CD14-positive monocyte (primary cell): ENCODE measurements at regions not wholly inside any gene's neighbourhood (a gene's known extent, or its start where the extent isn't known, plus 50 kb on each side); places are given as distances from the start of the nearest gene placed in this dataset.

ENCODE experiments used
- DNase-seq, 3 donors: peaks; one replicate each; pipeline ENCODE4 v3.0.0-alpha.2; 2011 to 2022
- H2AFZ ChIP-seq: 2 replicates; pipeline ENCODE4 v1.6.0; 2012; ENCODE audit warnings: mild to moderate bottlenecking, low read depth, low read length, inconsistent platforms; ENCODE audit not compliant: insufficient read depth, poor library complexity, severe bottlenecking
- H3K27ac ChIP-seq, 2 donors: 1 replicate in 1 of 2; 2 replicates in 1 of 2; pipeline ENCODE4 v1.5.1; 2012 to 2013; ENCODE audit warnings: low read length in 2 of 2, control low read depth in 1 of 2, inconsistent platforms in 1 of 2, low read depth in 1 of 2, mild to moderate bottlenecking in 1 of 2
- H3K27me3 ChIP-seq, 2 donors: one replicate each; pipeline versions ENCODE4 v1.6.0 to v1.6.1; 2011 to 2013; ENCODE audit warnings: low read length in 2 of 2; ENCODE audit not compliant: control insufficient read depth in 2 of 2, insufficient read depth in 2 of 2
- H3K36me3 ChIP-seq, 2 donors: replicated peaks in 1 of 2; 1 replicate in 1 of 2; 2 replicates in 1 of 2; pipeline versions ENCODE4 v1.5.1 to v1.6.1; 2012 to 2013; ENCODE audit warnings: low read length in 2 of 2, control low read depth in 1 of 2, inconsistent platforms in 1 of 2, mild to moderate bottlenecking in 1 of 2; ENCODE audit not compliant: insufficient read depth in 2 of 2, control insufficient read depth in 1 of 2
- H3K4me1 ChIP-seq, 2 donors: 1 replicate in 1 of 2; 2 replicates in 1 of 2; pipeline versions ENCODE4 v1.5.1 to v1.6.1; 2012 to 2013; ENCODE audit warnings: low read length in 2 of 2, control low read depth in 1 of 2, inconsistent platforms in 1 of 2, mild to moderate bottlenecking in 1 of 2, moderate library complexity in 1 of 2; ENCODE audit not compliant: insufficient read depth in 2 of 2, control insufficient read depth in 1 of 2
- H3K4me2 ChIP-seq: replicated peaks from 2 replicates; pipeline ENCODE3; 2012; ENCODE audit warnings: low read length, moderate library complexity, mild to moderate bottlenecking; ENCODE audit not compliant: poor library complexity, severe bottlenecking; ENCODE audit errors: extremely low read depth
- H3K4me3 ChIP-seq, 3 experiments: fragments of 200-600 bp in 1 of 3; sonication (generic) in 1 of 3; replicated peaks in 1 of 3; 1 replicate in 2 of 3; 2 replicates in 1 of 3; pipeline ENCODE4 v1.5.1; 2011 to 2013; ENCODE audit warnings: low read length in 3 of 3, mild to moderate bottlenecking in 3 of 3, control low read depth in 2 of 3, low read depth in 2 of 3, inconsistent platforms in 1 of 3, moderate library complexity in 1 of 3
- H3K79me2 ChIP-seq: 2 replicates; pipeline ENCODE4 v1.6.0; 2012; ENCODE audit warnings: mild to moderate bottlenecking, control low read depth, inconsistent platforms, low read length, moderate library complexity; ENCODE audit not compliant: insufficient read depth
- H3K9ac ChIP-seq: 2 replicates; pipeline ENCODE4 v1.6.0; 2017; ENCODE audit warnings: low read length, mild to moderate bottlenecking; ENCODE audit not compliant: insufficient read depth, poor library complexity, severe bottlenecking
- H3K9me3 ChIP-seq, 2 donors: replicated peaks in 1 of 2; 1 replicate in 1 of 2; 2 replicates in 1 of 2; pipeline versions ENCODE4 v1.5.1 to v1.6.1; 2012 to 2013; ENCODE audit warnings: low read length in 2 of 2, control low read depth in 1 of 2; ENCODE audit not compliant: control insufficient read depth in 1 of 2, insufficient read depth in 1 of 2
- H4K20me1 ChIP-seq: 2 replicates; pipeline ENCODE4 v1.6.0; 2012; ENCODE audit warnings: mild to moderate bottlenecking, low read length, control low read depth, moderate library complexity; ENCODE audit not compliant: insufficient read depth
- H3K27ac Mint-ChIP-seq, 7 donors: one replicate each; pipeline ENCODE4 v1.8.0; 2020; ENCODE audit warnings: mild to moderate bottlenecking in 7 of 7, mixed read lengths in 7 of 7, moderate library complexity in 6 of 7, inconsistent platforms in 2 of 7
- H3K27me3 Mint-ChIP-seq, 3 donors: one replicate each; pipeline ENCODE4 v1.8.0; 2021 to 2022; ENCODE audit warnings: low read depth in 3 of 3, mild to moderate bottlenecking in 3 of 3, mixed read lengths in 3 of 3, moderate library complexity in 3 of 3, inconsistent platforms in 1 of 3
- H3K36me3 Mint-ChIP-seq, 2 donors: one replicate each; pipeline ENCODE4 v1.8.0; 2020; ENCODE audit warnings: mixed read lengths in 2 of 2, inconsistent platforms in 1 of 2, mild to moderate bottlenecking in 1 of 2
- H3K4me1 Mint-ChIP-seq: one replicate; pipeline ENCODE4 v1.8.0; 2020; ENCODE audit warnings: mild to moderate bottlenecking, mixed read lengths
- H3K4me3 Mint-ChIP-seq, 2 donors: one replicate each; pipeline ENCODE4 v1.8.0; 2020; ENCODE audit warnings: mild to moderate bottlenecking in 2 of 2, mixed read lengths in 2 of 2, moderate library complexity in 1 of 2
- H3K9me3 Mint-ChIP-seq, 7 donors: one replicate each; pipeline ENCODE4 v1.8.0; 2020 to 2022; ENCODE audit warnings: mixed read lengths in 7 of 7, mild to moderate bottlenecking in 6 of 7, moderate library complexity in 6 of 7, inconsistent platforms in 2 of 7
- CTCF ChIP-seq: fragments of 200-600 bp; IDR thresholded peaks from one replicate; pipeline ENCODE4 v1.8.0; 2022; ENCODE audit warnings: antibody characterized with exemption, mild to moderate bottlenecking
- WGBS: methylation state at CpG from one replicate; pipeline ENCODE4 v1.1.5; 2013; ENCODE audit warnings: missing lambda C conversion rate; ENCODE audit not compliant: insufficient coverage; 5-methylcytosine and 5-hydroxymethylcytosine counted together
- intact Hi-C, 2 donors: fragments of 100-400 bp; cut with micrococcal nuclease; formaldehyde crosslinking; loops; one replicate each; pipeline versions ENCODE4 v1.15.0 to v1.15.1; 2023

DNA sequence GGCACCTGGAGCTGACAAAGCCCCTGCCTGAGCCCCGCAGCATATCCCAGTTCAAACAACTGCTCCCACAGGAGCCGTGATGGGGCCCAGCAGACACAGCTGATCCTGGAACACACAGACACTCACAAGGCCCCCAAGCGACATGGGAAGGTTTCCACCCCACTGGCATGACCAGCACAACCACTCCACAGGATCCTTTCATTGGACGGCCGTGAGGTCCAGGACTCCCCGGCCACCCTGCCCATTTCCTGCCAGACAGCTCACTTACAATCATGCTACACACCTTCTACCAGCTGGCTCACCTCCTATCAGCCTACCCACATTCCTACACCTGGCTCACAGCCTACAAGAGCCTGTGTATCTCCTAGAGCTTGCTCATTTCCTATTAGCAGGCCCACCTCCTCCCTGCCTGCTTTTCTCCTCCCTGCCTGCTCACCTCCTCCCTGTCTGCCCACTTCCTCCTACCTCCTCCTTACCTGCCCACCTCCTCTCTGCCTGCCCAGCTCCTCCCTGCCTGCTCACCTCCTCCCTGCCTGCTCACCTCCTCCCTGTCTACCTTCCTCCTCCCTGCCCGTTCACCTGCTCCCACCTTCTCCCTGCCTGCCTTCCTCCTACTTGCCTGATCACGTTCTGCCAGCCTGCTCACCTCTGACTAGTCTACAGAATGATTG lies 73.9 kb downstream of the MATN1 start:
- Histone ChIP-seq H3K79me2 (no peaks in the 10 kb centered on the region), H4K20me1 (no peaks in the 10 kb centered on the region), H3K9me3 (peaks cover 0 to 2% of the 10 kb centered on the region in 2 donors), H3K4me2 (no peak overlapping the region), H3K27ac (no peak overlapping the region), H3K9ac (no peak overlapping the region), H3K36me3 (no peaks in the 10 kb centered on the region), H3K4me3 (no peak overlapping the region), H3K27me3 (no peaks in the 10 kb centered on the region), H2AFZ (no peak overlapping the region), H3K4me1 (no peaks in the 10 kb centered on the region)
- Mint-ChIP-seq H3K36me3 (no peaks in the 10 kb centered on the region), H3K27ac (peak overlapping the region in 1 of 7 donors; percentile 53), H3K4me3 (no peak overlapping the region), H3K9me3 (peaks cover 0 to 8% (median 3%) of the 10 kb centered on the region in 7 donors), H3K4me1 (peaks cover 2% of the 10 kb centered on the region), H3K27me3 (peaks cover 18 to 36% (median 32%) of the 10 kb centered on the region in 3 donors)
- intact Hi-C loops = no loop called here
- 77% methylated on average over 7 of the region's 8 CpGs for WGBS
- no peak for TF ChIP-seq CTCF
- DNase-seq = no peak

DNA sequence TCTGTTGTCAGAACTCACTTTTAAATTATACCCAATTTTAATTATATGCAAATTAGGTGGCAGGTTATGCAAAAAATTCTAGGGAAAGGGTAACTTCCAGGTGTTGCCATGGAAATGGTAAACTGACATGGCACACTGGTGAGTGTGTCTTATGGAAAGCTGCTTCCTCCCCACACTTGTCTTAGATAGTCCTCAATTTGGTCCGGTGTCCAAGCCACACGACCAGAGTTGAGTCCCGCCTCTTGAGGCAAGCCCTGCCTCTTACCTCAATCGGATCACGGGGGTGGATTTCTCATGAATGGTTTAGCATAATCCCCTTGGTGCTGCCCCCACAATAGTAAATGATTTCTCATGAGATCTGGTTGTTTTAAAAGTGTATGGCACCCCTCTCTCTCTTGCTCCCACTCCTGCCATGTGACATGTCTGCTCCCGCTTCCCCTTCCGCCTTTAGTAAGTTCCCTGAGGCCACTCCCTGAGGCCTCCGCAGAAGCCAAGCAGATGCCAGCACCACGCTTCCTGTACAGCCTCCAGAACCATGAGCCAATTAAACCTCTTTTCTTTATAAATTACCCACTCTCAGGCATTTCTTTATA lies 74.9 kb downstream of the MATN1 start:
- Histone ChIP-seq H3K4me3 (no peak overlapping the region), H4K20me1 (no peaks in the 10 kb centered on the region), H3K4me1 (no peaks in the 10 kb centered on the region), H3K9ac (no peak overlapping the region), H3K4me2 (no peak overlapping the region), H3K79me2 (no peaks in the 10 kb centered on the region), H2AFZ (no peak overlapping the region), H3K9me3 (no peaks in the 10 kb centered on the region), H3K27me3 (no peaks in the 10 kb centered on the region), H3K27ac (no peak overlapping the region), H3K36me3 (no peaks in the 10 kb centered on the region)
- no peak for DNase-seq
- Mint-ChIP-seq H3K9me3 (peaks cover 0 to 6% (median 0%) of the 10 kb centered on the region in 7 donors), H3K36me3 (no peaks in the 10 kb centered on the region), H3K27me3 (peaks cover 19 to 34% (median 34%) of the 10 kb centered on the region in 3 donors), H3K27ac (no peak overlapping the region), H3K4me3 (no peak overlapping the region), H3K4me1 (peaks cover 2% of the 10 kb centered on the region)
- TF ChIP-seq CTCF = no peak
- intact Hi-C loops = no loop called here
- WGBS = 73% methylated on average over 7 of the region's 9 CpGs
